Tibial nerve (tissue), 4 donors: ENCODE measurements at regions not wholly inside any gene's neighbourhood (a gene's known extent, or its start where the extent isn't known, plus 50 kb on each side); places are given as distances from the start of the nearest gene placed in this dataset.

Experiments used
- DNase-seq, 2 donors: peaks; one replicate each; pipeline ENCODE4 v3.0.0-alpha.2; 2019; ENCODE audit warnings: low spot score in 2 of 2
- H3K27ac ChIP-seq, 4 donors: fragments of 200-600 bp; sonication (generic) in 3 of 4; one replicate each; pipeline ENCODE4 v1.5.1; 2017 to 2019; ENCODE audit warnings: mild to moderate bottlenecking in 1 of 4
- H3K27me3 ChIP-seq, 2 donors: fragments of 200-600 bp; sonication (generic) in 1 of 2; one replicate each; pipeline versions ENCODE4 v1.5.1 to v1.6.0; 2017 to 2019
- H3K36me3 ChIP-seq, 3 donors: fragments of 200-600 bp; sonication (generic); one replicate each; pipeline ENCODE4 v1.5.1; 2018 to 2019
- H3K4me1 ChIP-seq, 4 donors: fragments of 200-600 bp; sonication (generic) in 3 of 4; one replicate each; pipeline ENCODE4 v1.5.1; 2017 to 2019
- H3K4me3 ChIP-seq, 4 donors: fragments of 200-600 bp; sonication (generic) in 3 of 4; one replicate each; pipeline ENCODE4 v1.5.1; 2017 to 2019; ENCODE audit warnings: mild to moderate bottlenecking in 1 of 4, moderate library complexity in 1 of 4
- H3K9me3 ChIP-seq, 4 donors: fragments of 200-600 bp; sonication (generic) in 3 of 4; one replicate each; pipeline ENCODE4 v1.5.1; 2017 to 2019
- EP300 ChIP-seq, 2 donors: sonication (generic); formaldehyde crosslinking; IDR thresholded peaks; one replicate each; pipeline ENCODE4 v1.6.1; 2017; ENCODE audit warnings: antibody characterized with exemption in 2 of 2, mild to moderate bottlenecking in 1 of 2
- POLR2A ChIP-seq, 2 donors: fragments of 450-650 bp; IDR thresholded peaks; one replicate each; pipeline ENCODE4 v1.6.1; 2017; ENCODE audit warnings: antibody characterized with exemption in 2 of 2, mild to moderate bottlenecking in 2 of 2, moderate library complexity in 2 of 2
- WGBS, 2 donors: methylation state at CpG; one replicate each; pipeline ENCODE4 v1.1.5; 2018; 5-methylcytosine and 5-hydroxymethylcytosine counted together
- TF ChIP-seq, protein P1 (sequence below), 5 experiments: fragments of 200-600 bp in 3 of 5; fragments of 450-650 bp in 2 of 5; sonication (generic) in 3 of 5; IDR thresholded peaks; one replicate each; pipeline ENCODE4 v1.5.1; 2016 to 2019; ENCODE audit warnings: antibody characterized with exemption in 5 of 5, mild to moderate bottlenecking in 3 of 5, moderate library complexity in 2 of 5

DNA sequence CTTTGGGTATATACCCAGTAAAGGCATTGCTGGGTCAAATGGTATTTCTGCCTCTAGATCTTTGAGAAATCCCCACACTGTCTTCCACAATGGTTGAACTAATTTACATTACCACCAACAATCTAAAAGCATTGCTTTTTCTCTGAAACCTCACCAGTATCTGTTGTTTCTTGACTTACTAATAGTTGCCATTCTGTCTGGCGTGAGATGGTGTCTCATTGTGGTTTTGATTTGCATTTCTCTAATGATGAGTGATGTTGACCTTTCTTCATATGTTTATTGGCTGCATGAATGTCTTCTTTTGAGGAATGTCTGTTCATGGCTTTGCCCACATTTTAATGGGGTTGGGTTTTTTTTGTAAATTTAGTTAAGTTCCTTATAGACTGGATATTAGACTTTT, 382.6 kb upstream of the ZNF804A start:
- Histone ChIP-seq H3K36me3 (no peaks in the 10 kb centered on the region), H3K9me3 (peaks cover 0 to 3% (median 0%) of the 10 kb centered on the region in 4 donors), H3K4me1 (no peaks in the 10 kb centered on the region), H3K4me3 (no peak overlapping the region), H3K27ac (no peak overlapping the region), H3K27me3 (no peaks in the 10 kb centered on the region)
- DNase-seq = no peak
- no peak for TF ChIP-seq EP300 (IDR thresholded peaks at IDR 0.05)
- TF ChIP-seq, protein P1, sequence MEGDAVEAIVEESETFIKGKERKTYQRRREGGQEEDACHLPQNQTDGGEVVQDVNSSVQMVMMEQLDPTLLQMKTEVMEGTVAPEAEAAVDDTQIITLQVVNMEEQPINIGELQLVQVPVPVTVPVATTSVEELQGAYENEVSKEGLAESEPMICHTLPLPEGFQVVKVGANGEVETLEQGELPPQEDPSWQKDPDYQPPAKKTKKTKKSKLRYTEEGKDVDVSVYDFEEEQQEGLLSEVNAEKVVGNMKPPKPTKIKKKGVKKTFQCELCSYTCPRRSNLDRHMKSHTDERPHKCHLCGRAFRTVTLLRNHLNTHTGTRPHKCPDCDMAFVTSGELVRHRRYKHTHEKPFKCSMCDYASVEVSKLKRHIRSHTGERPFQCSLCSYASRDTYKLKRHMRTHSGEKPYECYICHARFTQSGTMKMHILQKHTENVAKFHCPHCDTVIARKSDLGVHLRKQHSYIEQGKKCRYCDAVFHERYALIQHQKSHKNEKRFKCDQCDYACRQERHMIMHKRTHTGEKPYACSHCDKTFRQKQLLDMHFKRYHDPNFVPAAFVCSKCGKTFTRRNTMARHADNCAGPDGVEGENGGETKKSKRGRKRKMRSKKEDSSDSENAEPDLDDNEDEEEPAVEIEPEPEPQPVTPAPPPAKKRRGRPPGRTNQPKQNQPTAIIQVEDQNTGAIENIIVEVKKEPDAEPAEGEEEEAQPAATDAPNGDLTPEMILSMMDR (IDR thresholded peaks at IDR 0.05) = no peak
- TF ChIP-seq POLR2A (IDR thresholded peaks at IDR 0.05) = no peak
- WGBS, 2 donors = 92 to 97% methylated on average over 1 of the region's 1 CpG

GRCh38 chr2:184256611-184257010, 341.7 kb upstream of the ZNF804A start:
- TF ChIP-seq EP300 (IDR thresholded peaks at IDR 0.05) (no peak), POLR2A (IDR thresholded peaks at IDR 0.05) (no peak)
- TF ChIP-seq, protein P1 (IDR thresholded peaks at IDR 0.05) = no peak
- Histone ChIP-seq H3K9me3 (no peaks in the 10 kb centered on the region), H3K4me1 (no peaks in the 10 kb centered on the region), H3K4me3 (no peak overlapping the region), H3K27ac (no peak overlapping the region), H3K27me3 (no peaks in the 10 kb centered on the region), H3K36me3 (no peaks in the 10 kb centered on the region)
- WGBS, 2 donors = 46 to 59% methylated on average over 1 of the region's 1 CpG
- DNase-seq = no peak

GRCh38 chr2:184261331-184261730, 337.0 kb upstream of the ZNF804A start:
- no peaks in the 10 kb centered on the region for H3K27me3 ChIP-seq
- H3K36me3 ChIP-seq = no peaks in the 10 kb centered on the region
- no peak for DNase-seq
- no peaks in the 10 kb centered on the region for H3K4me1 ChIP-seq
- TF ChIP-seq POLR2A (IDR thresholded peaks at IDR 0.05) (no peak), EP300 (IDR thresholded peaks at IDR 0.05) (no peak)
- TF ChIP-seq, protein P1 (IDR thresholded peaks at IDR 0.05) = no peak
- no peak overlapping the region for H3K27ac ChIP-seq
- H3K9me3 ChIP-seq = no peaks in the 10 kb centered on the region
- H3K4me3 ChIP-seq = no peak overlapping the region

GRCh38 chr2:184261818-184262217, 336.5 kb upstream of the ZNF804A start:
- Histone ChIP-seq H3K36me3 (no peaks in the 10 kb centered on the region), H3K4me1 (no peaks in the 10 kb centered on the region), H3K9me3 (no peaks in the 10 kb centered on the region), H3K4me3 (no peak overlapping the region), H3K27me3 (no peaks in the 10 kb centered on the region), H3K27ac (no peak overlapping the region)
- no peak for DNase-seq
- WGBS, 2 donors = 84 to 87% methylated on average over 3 of the region's 3 CpGs
- TF ChIP-seq, protein P1 (IDR thresholded peaks at IDR 0.05) = no peak
- no peak for TF ChIP-seq EP300 (IDR thresholded peaks at IDR 0.05)

- Histone ChIP-seq H3K27me3 (no peaks in the 10 kb centered on the region), H3K9me3 (no peaks in the 10 kb centered on the region), H3K4me1 (no peaks in the 10 kb centered on the region), H3K27ac (no peak overlapping the region), H3K4me3 (no peak overlapping the region), H3K36me3 (no peaks in the 10 kb centered on the region)
- TF ChIP-seq, protein P1 (IDR thresholded peaks at IDR 0.05) = no peak
- no peak for TF ChIP-seq EP300 (IDR thresholded peaks at IDR 0.05)
- no peak for TF ChIP-seq POLR2A (IDR thresholded peaks at IDR 0.05)
- 73 to 81% methylated on average over 5 of the region's 5 CpGs for WGBS, 2 donors
- no peak for DNase-seq
Observed at GRCh38 chr2:184268900-184269477, 329.3 kb upstream of the ZNF804A start.
